Endothelial cell of umbilical vein (primary cell): ENCODE measurements at regions not wholly inside any gene's neighbourhood (a gene's known extent, or its start where the extent isn't known, plus 50 kb on each side); places are given as distances from the start of the nearest gene placed in this dataset.

ENCODE experiments used
- BruUV-seq: library from RNA; stranded (reverse); fragments of 400-500 nt; replicated peaks from 2 replicates; lab custom pipeline; 2021; lab: Mats Ljungman, UMichigan
- CTCF ChIA-PET: fragments of 300-600, 350-600 bp; sonication (Branson Sonifier 250); formaldehyde crosslinking; loops from one replicate; lab custom pipeline; 2021; ENCODE audit warnings: antibody characterized with exemption, inconsistent platforms; lab: Charles Lee
- POLR2A ChIA-PET: fragments of 300-600, 350-600 bp; sonication (Branson Sonifier 250); formaldehyde crosslinking; loops from one replicate; lab custom pipeline; 2021; ENCODE audit warnings: antibody characterized with exemption, inconsistent platforms; lab: Charles Lee
- DNase-seq: peaks from one replicate; pipeline ENCODE4 v3.0.0-alpha.2; 2011; ENCODE audit warnings: low read depth, low spot score
- FAIRE-seq: peaks from 2 replicates; lab custom pipeline; 2011; peaks lifted over from hg19 to GRCh38; lab: Jason Lieb, UNC
- H2AFZ ChIP-seq: 2 replicates; pipeline ENCODE4 v1.6.0; 2012; ENCODE audit warnings: low read depth, low read length, control low read depth, inconsistent platforms
- H3K27ac ChIP-seq: 2 replicates; pipeline ENCODE4 v1.5.1; 2011; ENCODE audit warnings: low read depth, mild to moderate bottlenecking, control low read depth, low read length, moderate library complexity; ENCODE audit not compliant: insufficient read depth
- H3K27me3 ChIP-seq, 2 experiments: 2 replicates each; pipeline versions ENCODE4 v1.6.0 to v1.6.1; 2011; ENCODE audit warnings: low read length in 2 of 2, mixed read lengths in 1 of 2; ENCODE audit not compliant: control insufficient read depth in 2 of 2, insufficient read depth in 2 of 2
- H3K36me3 ChIP-seq, 2 experiments: 2 replicates in 1 of 2; 3 replicates in 1 of 2; pipeline ENCODE4 v1.5.1; 2011; ENCODE audit warnings: low read length in 2 of 2, mild to moderate bottlenecking in 1 of 2, moderate library complexity in 1 of 2; ENCODE audit not compliant: control insufficient read depth in 2 of 2, insufficient read depth in 2 of 2; ENCODE audit errors: extremely low read depth in 1 of 2
- H3K4me1 ChIP-seq: 3 replicates; pipeline ENCODE4 v1.5.1; 2011; ENCODE audit warnings: mild to moderate bottlenecking, low read length; ENCODE audit not compliant: control insufficient read depth, insufficient read depth; ENCODE audit errors: extremely low read depth
- H3K4me2 ChIP-seq: 2 replicates; pipeline ENCODE4 v1.6.1; 2011; ENCODE audit warnings: low read length, control low read depth, mixed read lengths; ENCODE audit not compliant: insufficient read depth
- H3K4me3 ChIP-seq, 3 experiments: fragments of 200-600 bp in 1 of 3; sonication (generic), shearing (Covaris generic) in 1 of 3; replicated peaks in 1 of 3; 2 replicates each; pipeline ENCODE4 v1.5.1; 2011 to 2016; ENCODE audit warnings: control low read depth in 3 of 3, low read length in 3 of 3, mild to moderate bottlenecking in 2 of 3, inconsistent platforms in 1 of 3, low read depth in 1 of 3, moderate library complexity in 1 of 3; ENCODE audit not compliant: insufficient read depth in 1 of 3
- H3K79me2 ChIP-seq: 2 replicates; pipeline ENCODE4 v1.6.0; 2012; ENCODE audit warnings: low read length, inconsistent platforms; ENCODE audit not compliant: control insufficient read depth, insufficient read depth
- H3K9ac ChIP-seq: replicated peaks from 2 replicates; pipeline ENCODE3; 2011; ENCODE audit warnings: low read length, control low read depth; ENCODE audit not compliant: insufficient read depth; ENCODE audit errors: extremely low read depth
- H3K9me1 ChIP-seq: replicated peaks from 3 replicates; pipeline ENCODE4 v1.6.0; 2011; ENCODE audit warnings: mild to moderate bottlenecking, low read length; ENCODE audit not compliant: control insufficient read depth, insufficient read depth; ENCODE audit errors: extremely low read depth
- H3K9me3 ChIP-seq: replicated peaks from 2 replicates; pipeline ENCODE4 v1.5.1; 2012; ENCODE audit warnings: low read length, inconsistent platforms; ENCODE audit not compliant: control insufficient read depth, insufficient read depth
- H4K20me1 ChIP-seq: replicated peaks from 2 replicates; pipeline ENCODE3; 2011; ENCODE audit warnings: mild to moderate bottlenecking, low read length; ENCODE audit not compliant: control insufficient read depth, insufficient read depth; ENCODE audit errors: extremely low read depth
- CTCF ChIP-seq, 2 donors: IDR thresholded peaks; 1 replicate in 1 of 2; 2 replicates in 1 of 2; pipeline ENCODE4 v1.5.1; 2011; ENCODE audit warnings: low read length in 2 of 2, mild to moderate bottlenecking in 2 of 2, moderate library complexity in 2 of 2, control low read depth in 1 of 2, inconsistent platforms in 1 of 2, low read depth in 1 of 2; ENCODE audit not compliant: insufficient read depth in 1 of 2; ENCODE audit errors: extremely low read depth in 1 of 2
- EZH2 ChIP-seq: IDR thresholded peaks from 2 replicates; pipeline ENCODE4 v1.6.1; 2012; ENCODE audit warnings: borderline replicate concordance, low read depth, mild to moderate bottlenecking, moderate library complexity, low read length, inconsistent platforms; ENCODE audit not compliant: severe bottlenecking
- FOS ChIP-seq: IDR thresholded peaks from 2 replicates; pipeline ENCODE4 v1.6.1; 2011; ENCODE audit warnings: mild to moderate bottlenecking, low read length, moderate library complexity, borderline replicate concordance; ENCODE audit not compliant: insufficient read depth
- GATA2 ChIP-seq: IDR thresholded peaks from 2 replicates; pipeline ENCODE4 v1.7.0; 2011; ENCODE audit warnings: low read depth, mild to moderate bottlenecking, moderate library complexity, mixed read lengths, low read length; ENCODE audit not compliant: insufficient read length, insufficient read depth
- JUN ChIP-seq: IDR thresholded peaks from 2 replicates; pipeline ENCODE4 v1.6.1; 2011; ENCODE audit warnings: borderline replicate concordance, low read depth; ENCODE audit not compliant: insufficient read length, insufficient read depth
- MAX ChIP-seq: IDR thresholded peaks from 2 replicates; pipeline ENCODE4 v1.6.1; 2011; ENCODE audit not compliant: insufficient read depth, insufficient read length
- MYC ChIP-seq: IDR thresholded peaks from one replicate; pipeline ENCODE4 v1.6.1; 2011; ENCODE audit warnings: mild to moderate bottlenecking, low read depth, low read length
- POLR2A ChIP-seq: IDR thresholded peaks from 2 replicates; pipeline ENCODE4 v1.6.1; 2012; ENCODE audit warnings: low read depth, mild to moderate bottlenecking, control low read depth, low read length
- POLR2AphosphoS5 ChIP-seq: IDR thresholded peaks from 2 replicates; pipeline ENCODE4 v1.6.1; 2012; ENCODE audit warnings: low read depth, mild to moderate bottlenecking, control low read depth, low read length, moderate library complexity; ENCODE audit not compliant: insufficient read depth
- dilution Hi-C: fragments of 300-500 bp; cut with MboI; formaldehyde crosslinking; loops from one replicate; pipeline ENCODE4 v1.15.0; 2019; ENCODE audit warnings: low sequenced_read_pairs; ENCODE audit not compliant: extremely low pct_ligation_motif_present
- intact Hi-C: fragments of 100-400 bp; cut with micrococcal nuclease; formaldehyde crosslinking; loops from one replicate; pipeline ENCODE4 v1.10.0; 2022

GRCh38 chr5:3105581-3105980, 354.1 kb upstream of the IRX2 start:
- ChIA-PET POLR2A (no interaction called here), CTCF (no interaction called here)
- Histone ChIP-seq H3K79me2 (no peaks in the 10 kb centered on the region), H3K36me3 (no peaks in the 10 kb centered on the region), H3K4me2 (no peak overlapping the region), H3K4me3 (no peak overlapping the region), H3K9me1 (no peaks in the 10 kb centered on the region), H4K20me1 (no peaks in the 10 kb centered on the region), H3K4me1 (no peaks in the 10 kb centered on the region), H3K27ac (no peak overlapping the region), H3K9me3 (peaks cover 12% of the 10 kb centered on the region), H3K9ac (no peak overlapping the region), H2AFZ (no peak overlapping the region), H3K27me3 (no peaks in the 10 kb centered on the region)
- intact Hi-C loops (no loop called here), dilution Hi-C loops (no loop called here)
- BruUV-seq = no TSS peak
- TF ChIP-seq POLR2A = no peak
- TF ChIP-seq MAX = no peak
- no peak for TF ChIP-seq JUN
- TF ChIP-seq GATA2 = no peak
- TF ChIP-seq MYC = no peak
- no peak for TF ChIP-seq CTCF (IDR thresholded peaks at IDR 0.05; ENCODE audit: extremely low read depth in 1 of 2, insufficient read depth in 1 of 2, low read depth in 1 of 2, low read length in 2 of 2)
- TF ChIP-seq EZH2 = no peak
- no peak for TF ChIP-seq FOS
- TF ChIP-seq POLR2AphosphoS5 = no peak
- FAIRE-seq (no peak), DNase-seq (no peak)
